GM19395 (cell line): ENCODE measurements at regions not wholly inside any gene's neighbourhood (a gene's known extent, or its start where the extent isn't known, plus 50 kb on each side); places are given as distances from the start of the nearest gene placed in this dataset.
A peak's percentile ranks its signal among the peaks of the same experiment; 100 is the strongest.
"Not testable (repeated sequence)": the region's sequence is repeated elsewhere in the genome, so short reads cannot be mapped to it uniquely, and the experiment has no call there.

ENCODE experiments used
- ATAC-seq: cut with Tn5 transposase; IDR thresholded peaks from one replicate; pipeline ENCODE4 v1.9.1; 2021; ENCODE audit warnings: mild to moderate bottlenecking, moderate library complexity; ENCODE audit not compliant: unreplicated experiment

DNA sequence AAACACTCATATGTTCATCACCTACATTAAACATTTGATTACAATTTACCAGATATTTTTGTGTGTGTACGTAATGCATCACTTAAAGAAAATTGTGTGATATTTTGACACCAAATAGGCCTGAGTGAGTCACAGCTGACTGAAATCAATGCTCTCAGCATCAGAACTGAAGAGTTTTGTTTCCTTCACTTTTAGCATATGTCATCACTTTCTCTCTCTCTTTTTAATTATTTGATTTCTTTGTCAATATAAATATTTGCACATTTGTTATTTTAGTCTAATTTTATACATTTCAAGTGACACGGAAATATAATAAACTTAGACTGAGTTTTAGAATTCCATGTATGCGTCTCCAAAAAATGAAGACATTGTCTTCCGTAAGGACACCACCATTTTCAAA lies 545.3 kb downstream of the PTPRC start:
- ATAC-seq: no peak

DNA sequence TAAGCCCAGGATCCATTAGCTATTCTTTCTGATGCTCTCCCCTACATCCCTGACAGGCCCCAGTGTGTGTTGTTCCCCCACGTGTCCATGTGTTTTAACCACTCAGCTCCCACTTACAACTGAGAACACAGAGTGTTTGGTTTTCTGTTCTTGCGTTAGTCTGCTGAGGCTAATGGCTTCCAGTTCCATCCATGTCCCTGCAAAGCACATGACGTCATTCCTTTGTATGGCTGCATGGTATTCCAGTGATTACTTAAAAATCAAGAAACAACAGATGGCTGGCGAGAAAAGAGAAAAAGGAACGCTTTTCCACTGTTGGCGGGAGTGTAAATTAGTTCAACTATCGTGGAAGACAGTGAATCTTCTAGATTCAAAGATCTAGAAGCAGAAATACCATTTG lies 556.0 kb downstream of the PTPRC start:
- ATAC-seq: no peak

DNA sequence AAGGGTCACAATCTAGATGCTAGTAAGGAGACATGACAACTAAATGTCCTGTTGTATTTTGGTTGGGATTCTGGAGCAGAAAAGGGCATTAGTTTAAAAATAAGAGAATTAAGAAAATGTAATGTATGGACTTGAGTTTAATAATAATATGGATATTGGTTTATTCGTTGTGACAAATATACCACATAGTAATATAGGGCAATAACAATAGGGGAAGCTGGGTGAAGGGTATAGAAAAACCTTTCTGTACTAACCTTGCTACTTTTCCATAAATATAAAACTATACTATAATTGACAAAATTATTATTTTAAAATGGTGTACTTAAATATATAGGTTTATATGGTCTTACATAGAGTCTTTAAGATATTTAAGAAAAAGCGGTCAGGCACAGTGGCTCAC lies 558.9 kb downstream of the PTPRC start:
- ATAC-seq: no peak

DNA sequence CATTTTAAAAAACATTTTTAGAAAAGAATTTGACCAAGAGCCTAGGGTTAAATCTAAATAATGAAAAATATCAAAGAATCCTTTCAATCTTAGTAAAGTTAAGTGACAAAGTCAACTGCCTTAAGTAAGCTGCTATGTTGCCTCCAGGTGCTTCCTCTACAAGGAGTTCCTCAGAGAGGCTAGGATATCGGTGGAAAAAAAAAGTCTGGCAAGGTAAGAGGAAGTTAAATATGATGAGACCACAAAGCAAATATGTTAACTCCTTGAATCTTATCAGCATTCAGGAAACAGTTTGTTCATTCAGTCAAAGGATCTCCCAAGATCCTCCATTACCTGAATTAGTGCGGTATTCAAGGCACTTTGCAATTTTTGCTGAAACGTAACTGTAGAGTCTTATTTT lies 563.5 kb downstream of the PTPRC start:
- no peak for ATAC-seq

DNA sequence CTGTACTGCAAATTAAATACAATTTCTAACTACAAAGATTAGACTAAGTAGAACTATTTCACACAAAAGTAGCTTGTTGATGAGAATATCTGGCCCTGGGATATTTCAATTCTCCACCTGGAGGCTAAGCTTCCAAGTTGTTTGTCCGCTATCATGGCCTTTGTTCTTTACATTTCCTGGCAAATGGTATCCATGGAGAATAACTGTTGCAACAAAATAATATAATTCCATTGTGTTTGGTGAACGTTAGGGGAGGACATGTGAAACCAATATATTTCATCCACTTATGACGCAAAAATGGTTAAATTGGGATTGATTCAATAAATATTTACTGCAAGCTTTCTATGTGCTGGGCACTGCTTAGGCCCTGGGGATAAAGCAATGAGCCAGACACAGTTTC lies 565.4 kb downstream of the PTPRC start:
- no peak for ATAC-seq

DNA sequence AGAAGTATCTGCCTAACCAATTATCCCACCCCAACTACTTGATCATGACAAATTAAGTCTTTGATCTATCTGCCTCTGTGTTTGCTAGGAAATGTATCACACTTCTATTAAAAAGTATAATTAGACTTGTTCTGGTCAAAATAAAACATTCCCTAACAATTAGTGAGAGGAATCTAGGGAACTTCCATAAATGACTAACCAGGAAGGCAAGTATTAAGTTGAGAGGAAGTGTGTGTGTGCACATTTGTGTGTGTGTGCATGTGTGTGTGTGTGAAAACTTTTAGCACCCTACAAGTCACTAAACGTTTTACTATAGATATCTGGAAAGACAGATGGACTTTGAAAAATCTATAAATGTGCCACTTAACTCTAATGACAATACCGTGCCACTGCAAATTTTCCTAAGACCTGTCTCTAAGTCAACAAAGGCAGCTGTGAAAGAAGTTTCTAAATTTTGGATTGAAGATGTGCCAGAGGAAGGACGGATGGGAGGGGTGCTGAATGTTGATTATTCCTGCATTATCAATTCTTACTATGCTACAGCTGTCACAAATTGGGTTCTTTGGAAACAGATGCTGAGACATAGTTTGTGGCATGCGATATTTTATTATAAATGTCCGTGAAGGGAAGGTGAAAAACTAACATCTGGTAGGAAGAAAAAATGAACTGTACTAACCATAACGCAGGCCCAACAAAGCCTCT lies 567.1 kb downstream of the PTPRC start:
- no peak for ATAC-seq

DNA sequence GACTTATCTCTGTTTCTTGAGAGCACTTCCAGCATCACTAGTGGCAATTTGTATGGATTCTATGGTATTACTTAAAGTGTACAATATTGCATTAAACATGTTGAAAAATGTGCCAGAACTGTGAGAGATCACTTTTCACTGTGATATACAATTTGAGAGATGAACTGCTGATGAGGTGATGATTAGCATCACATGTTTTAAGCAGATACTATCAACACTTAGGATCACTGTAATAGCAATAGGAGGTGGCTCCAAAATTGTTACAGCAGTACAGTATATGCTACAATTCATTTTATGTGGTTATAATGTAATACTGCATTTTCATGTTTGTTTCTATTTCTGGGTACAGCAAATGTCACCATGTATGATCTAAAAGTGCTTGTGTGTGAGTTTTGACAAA lies 570.0 kb downstream of the PTPRC start:
- ATAC-seq: no peak

DNA sequence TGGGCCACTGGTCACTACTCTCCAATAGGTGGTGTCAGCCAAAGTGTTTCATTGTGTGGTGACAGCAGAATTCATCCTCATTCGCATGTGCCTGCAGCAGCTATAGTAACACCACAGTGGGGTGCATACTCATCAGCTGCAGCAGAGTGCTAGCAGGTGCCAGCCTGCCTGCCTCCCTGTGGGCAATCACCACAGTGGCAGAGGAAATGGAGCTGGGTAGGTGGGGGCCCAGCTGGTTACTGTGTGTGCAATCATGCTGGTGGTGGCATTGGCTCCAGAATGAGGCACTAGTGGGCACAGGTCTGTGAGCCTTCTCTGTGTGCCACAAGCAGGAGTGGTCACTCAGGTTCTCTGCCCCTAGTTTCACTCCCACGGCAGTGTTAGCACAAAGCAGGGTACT lies 579.2 kb downstream of the PTPRC start:
- ATAC-seq: no peak

DNA sequence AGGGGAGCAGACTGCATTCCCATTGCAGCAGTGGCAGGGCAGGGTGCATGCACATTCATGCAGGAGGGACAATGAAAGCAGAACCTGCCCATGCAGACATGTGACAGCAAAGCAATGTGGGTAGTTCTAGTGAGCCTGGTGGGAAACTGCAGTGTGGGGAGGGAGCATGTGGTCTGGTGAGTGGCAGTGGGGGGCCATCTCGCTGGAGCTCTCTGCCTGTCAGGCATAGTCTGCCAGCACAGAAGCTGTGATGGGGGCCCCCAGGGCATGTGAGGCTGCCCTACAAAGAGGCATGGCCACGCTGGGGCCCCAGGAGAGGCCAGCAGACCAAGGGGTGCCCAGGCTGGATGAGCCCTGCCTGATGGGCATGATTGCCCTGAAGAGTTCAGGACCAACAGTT lies 579.7 kb downstream of the PTPRC start:
- ATAC-seq: no peak

DNA sequence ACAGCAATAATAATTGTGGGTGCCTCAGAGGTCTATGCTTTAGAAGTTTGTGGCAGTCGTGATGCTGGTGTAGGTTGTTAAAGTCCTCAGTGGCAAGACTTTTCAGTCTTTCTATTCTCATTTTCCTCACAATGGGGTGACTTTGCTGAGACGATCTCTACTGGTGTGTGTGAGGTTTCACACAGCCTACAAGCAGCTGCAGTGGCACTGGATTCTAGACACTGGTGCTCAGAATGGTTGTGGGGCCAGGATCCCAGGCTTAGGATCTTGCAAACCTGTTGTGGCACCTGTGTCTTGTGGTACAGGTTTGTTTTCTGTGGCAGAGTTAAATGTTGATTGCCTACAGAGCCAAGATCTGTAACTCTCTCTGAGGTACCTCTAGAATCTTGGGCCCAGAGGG lies 581.2 kb downstream of the PTPRC start:
- no peak for ATAC-seq

DNA sequence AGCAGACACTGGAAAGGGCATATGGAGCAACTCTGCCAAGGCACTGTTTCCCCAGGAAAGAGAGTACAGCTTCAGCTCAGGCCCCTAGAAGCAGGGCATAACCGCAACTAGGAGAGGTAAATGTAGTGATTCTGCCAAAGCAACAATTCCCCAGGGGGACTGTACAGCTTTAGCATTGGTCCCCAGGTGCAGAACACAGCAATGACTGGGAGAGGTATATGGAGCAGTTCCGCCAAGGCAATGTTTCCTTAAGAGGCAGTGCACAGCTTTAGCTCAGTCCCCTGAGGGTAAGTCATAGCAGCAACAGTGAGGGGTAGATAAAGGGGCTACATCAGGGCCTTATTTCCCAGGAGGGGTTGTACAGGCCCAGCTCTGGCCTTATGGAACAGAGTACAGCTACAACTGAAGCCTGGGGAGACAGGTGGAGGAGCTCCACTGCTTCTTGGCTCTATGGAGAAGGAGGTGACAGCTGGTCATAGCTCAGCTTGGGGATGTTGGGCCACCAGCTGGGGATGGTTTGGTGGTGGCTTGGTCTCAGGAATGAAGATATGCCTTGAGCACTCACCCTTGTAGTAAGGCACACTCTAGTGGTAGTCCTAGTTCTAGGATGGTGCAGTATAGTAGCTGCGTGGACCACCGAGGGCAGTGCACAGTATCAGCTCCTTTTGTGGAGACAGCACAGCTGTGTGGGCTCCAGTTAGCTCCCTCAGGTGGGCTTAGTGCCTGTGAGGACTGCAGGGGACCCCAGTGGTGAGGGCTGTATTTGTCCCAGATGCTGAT lies 582.7 kb downstream of the PTPRC start:
- no peak for ATAC-seq

DNA sequence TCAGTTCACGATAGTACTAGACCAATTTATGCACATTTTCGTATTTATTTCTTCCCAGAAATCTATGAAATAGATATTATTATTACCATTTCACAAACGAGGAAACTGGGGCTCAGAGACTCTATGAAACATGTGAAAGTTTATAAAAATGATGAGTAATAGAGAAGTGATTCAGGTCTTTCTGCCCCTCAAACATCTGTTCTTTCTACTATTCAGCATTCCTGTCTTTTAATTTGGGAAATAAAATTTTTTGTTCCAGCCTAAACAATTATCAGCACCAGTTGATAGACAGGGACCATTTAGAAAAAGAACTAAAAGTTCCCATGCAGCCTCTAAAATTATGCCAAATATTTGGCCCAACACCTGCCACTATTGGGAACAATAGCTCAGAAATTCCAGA lies 585.1 kb downstream of the PTPRC start:
- no peak for ATAC-seq

DNA sequence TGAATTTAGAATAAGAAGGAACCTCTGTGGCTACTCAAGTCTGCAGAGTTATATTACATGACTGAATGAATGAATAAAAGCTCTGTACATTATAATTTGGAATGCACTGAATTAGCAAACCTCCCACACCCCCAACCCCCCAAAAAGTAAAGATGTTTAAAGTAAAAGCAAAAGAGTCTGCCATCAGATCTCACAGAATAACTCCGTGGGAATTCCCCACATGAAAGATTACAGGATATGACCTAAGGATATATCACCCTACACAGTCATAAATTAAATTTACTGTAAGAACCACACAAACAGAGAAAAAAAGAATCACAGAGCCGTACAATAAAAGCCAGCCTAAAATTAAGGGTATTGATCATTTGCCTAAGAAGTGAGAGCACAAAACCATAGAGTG lies 587.3 kb downstream of the PTPRC start:
- ATAC-seq: peak; percentile 65

DNA sequence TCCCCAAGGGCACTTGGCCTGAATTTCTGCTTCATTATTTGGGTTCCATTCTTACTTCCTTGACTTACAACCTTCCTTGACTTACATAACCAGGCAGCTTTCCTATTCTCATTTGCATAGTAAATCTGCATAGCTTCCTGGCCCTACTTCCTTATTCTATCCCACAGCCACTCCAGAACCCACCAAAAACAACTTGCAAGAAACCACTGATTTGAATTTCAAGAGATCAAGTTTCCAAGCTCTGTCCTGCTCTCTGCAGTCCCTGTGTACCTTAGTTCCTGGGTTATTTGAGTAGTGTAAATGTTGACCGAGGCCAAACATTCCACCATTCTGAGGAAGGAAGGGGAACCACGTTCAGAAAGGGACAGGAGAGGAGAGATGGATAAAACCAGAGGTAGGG lies 603.3 kb downstream of the PTPRC start:
- ATAC-seq: no peak

DNA sequence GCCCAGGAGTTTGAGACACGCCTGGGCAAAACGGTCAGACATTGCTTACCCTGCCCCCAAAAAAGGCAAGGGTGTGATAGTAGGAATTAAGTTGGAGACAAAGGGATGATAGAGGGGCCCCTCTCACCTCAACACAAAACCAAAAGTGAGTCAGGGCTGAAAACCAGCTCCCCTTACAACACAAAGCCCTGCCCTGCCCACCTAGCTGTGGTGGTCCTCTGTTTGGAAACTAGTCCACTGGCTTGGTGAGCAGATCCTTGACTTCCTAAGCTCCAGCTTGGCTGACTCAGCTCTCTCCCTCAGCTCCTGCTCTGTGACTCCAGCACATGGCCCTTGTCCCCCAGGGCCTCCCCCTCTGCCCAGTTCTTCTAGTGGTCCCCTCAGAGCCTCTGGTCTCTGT lies 603.8 kb downstream of the PTPRC start:
- ATAC-seq: no peak

DNA sequence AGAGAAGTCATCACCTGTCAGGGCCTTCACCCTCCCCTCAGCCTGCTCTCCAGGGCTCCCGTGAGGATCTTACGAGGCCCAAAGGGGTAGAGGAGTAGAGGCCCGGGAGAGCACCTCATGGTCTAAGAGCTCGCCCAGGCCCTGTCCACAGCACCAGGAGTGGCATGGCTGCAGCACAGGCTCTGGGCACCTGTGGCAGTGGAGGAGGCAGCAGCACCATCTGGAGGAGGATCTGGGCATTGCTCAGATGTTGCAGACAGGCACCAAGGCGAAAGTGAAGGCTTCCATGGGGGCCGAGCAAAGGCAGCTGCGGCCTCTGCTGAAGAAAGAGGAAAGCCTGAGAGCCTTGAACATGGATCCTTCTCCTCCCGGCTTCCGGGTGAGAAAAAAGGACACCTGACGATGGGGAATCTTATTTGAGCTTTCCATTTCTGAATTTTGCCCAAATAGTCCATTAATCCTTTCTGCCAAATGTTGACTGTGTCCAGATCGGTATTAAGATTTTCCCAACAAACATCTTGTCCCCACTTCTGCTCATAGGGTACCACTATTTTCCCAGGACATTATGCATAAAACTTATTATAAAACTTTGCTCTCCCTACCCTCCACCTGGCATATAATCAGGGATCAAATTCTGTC lies 604.7 kb downstream of the PTPRC start:
- ATAC-seq: peak; percentile 99

DNA sequence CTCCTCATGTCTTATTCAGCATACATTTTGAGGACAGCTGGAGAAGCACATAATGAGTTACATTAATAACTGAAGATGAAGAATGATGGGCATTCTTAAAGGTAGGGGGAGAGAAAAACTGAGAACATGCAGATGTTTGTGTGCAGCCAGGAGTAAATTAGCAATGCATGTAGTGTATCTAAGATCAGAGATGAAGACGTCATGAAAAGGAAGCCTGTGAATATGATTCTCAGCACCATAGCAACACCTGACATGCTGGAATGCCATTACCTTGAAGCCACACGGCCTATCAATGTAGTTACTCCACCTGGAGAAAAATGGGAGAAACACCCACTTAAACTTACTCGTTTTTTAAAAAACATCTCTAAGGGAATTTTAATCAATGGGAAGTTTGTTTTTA lies 607.1 kb downstream of the PTPRC start:
- ATAC-seq: no peak

DNA sequence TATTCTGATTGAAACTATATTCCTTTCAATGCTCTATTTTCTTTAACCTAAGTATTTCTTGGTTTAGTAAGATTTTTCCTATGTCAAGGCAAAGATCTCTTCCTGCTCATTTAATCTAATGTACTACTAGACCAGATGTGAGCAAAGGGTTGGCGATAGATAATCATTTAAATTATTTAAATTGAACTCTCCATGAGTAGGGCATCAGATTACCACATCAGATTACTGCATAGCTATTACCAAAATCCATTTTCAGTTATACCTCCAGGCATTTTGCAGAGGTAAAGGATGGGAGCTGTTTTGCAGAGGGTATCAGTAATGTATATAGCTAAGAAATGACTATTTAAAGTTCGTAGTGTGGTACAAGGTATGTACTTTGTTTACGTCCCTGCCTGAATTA lies 607.9 kb downstream of the PTPRC start:
- ATAC-seq: no peak

DNA sequence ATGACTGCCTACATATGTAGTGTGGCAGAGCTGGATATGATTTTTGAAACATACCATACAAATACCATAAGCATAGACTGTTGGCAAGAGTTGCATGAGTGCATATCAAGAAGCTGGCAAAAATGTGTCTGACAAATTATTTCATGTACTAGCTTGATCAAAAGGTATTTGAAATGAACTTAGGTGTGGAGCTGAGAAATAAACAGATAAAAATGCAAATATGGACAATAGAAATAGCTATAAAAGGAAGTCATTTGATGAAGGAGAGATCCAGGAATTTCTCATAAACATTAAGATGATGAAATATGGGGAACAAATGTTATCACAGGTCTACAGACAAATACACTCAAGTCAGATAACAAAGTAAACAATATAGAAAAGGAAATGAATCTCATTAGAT lies 609.1 kb downstream of the PTPRC start:
- ATAC-seq: no peak

DNA sequence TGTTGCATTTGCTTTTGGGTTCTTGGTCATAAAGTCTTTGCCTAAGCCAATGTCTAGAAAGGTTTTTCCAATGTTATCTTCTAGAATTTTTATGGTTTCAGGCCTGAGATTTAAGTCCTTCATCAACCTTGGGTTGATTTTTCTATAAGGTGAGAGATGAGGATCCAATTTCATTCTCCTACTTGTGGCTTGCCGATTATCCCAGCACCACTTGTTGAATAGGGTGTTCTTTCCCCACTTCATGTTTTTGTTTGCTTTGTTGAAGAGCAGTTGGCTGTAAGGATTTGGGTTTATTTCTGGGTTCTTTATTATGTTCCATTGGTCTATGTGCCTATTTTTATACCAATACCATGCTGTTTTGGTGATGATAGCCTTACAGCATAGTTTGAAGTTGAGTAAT lies 615.2 kb downstream of the PTPRC start:
- ATAC-seq: not testable (repeated sequence)

DNA sequence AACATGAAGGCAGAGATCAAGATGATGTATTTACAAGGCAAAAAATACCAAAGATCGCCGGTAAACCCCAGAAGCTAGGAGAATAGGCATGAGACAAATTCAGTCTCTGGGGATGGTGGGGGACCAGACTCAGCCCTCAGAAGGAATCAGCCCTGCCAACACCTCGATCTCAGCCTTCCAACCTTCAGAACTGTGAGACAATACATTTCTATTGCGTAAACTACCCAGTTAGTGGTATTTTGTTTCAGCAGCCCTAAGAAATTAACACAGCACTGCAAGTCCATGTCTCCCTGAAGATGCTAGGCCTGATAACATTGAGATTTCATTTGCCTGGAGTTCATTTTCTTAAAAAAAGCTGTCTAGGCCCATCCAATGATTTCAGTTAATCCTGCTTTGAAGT lies 622.5 kb downstream of the PTPRC start:
- no peak for ATAC-seq

DNA sequence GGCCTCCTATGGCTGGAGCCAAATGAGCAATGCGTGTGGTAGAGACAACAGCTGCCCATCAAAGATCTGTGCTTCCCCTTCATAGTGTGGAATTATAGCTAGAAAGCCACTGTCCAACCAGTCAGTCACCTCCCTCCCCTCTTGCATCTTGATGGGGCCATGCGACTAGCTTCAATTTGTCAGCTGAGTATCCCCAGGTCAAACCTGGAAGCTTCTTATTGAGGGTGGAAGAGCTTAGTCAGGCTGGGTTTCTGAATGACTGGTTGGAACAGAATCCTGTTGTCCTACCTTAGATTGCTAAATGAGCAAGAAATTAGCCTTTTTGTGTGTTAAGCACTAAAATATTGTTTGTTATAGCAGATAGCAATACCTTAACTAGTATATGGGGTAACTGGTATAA lies 625.4 kb downstream of the PTPRC start:
- ATAC-seq: no peak
